ENCODE measurements at regions not wholly inside any gene's neighbourhood (a gene's known extent, or its start where the extent isn't known, plus 50 kb on each side); places are given as distances from the start of the nearest gene placed in this dataset.

GRCh38 chr3:73298243-73299183 lies 237.1 kb downstream of the EBLN2 start:
- TF ChIP-seq REST (IDR thresholded peaks at IDR 0.05) (no peak), ATF3 (IDR thresholded peaks at IDR 0.05) (no peak)

All from liver (tissue), 2 donors.